SIG-M5 treated with dmso at 0.1 percent for 504 hours (cell line): ENCODE measurements at regions not wholly inside any gene's neighbourhood (a gene's known extent, or its start where the extent isn't known, plus 50 kb on each side); places are given as distances from the start of the nearest gene placed in this dataset.

ENCODE experiments used
- DNase-seq: peaks from one replicate; lab custom pipeline; 2025; ENCODE audit not compliant: unreplicated experiment; lab: John Stamatoyannopoulos, UW

- no peak for DNase-seq
Measured at GRCh38 chr4:100130964-100131363, 59.3 kb downstream of the DDIT4L start.

GRCh38 chr4:100130491-100130890 is 59.8 kb downstream of the DDIT4L start:
- no peak for DNase-seq

GRCh38 chr4:100129774-100130173 is 60.5 kb downstream of the DDIT4L start:
- DNase-seq, result no peak

- DNase-seq, result no peak
Measured at GRCh38 chr4:100128338-100128737, 61.9 kb downstream of the DDIT4L start.

GRCh38 chr4:100124715-100125114 is 65.6 kb downstream of the DDIT4L start:
- no peak for DNase-seq

- DNase-seq, result no peak
Measured at GRCh38 chr4:100118181-100118580, 72.1 kb downstream of the DDIT4L start.

GRCh38 chr4:100117750-100118149 is 72.5 kb downstream of the DDIT4L start:
- no peak for DNase-seq

- DNase-seq, result no peak
Measured at GRCh38 chr4:100114909-100115308, 75.4 kb downstream of the DDIT4L start.

- peak; percentile 5 for DNase-seq
Measured at GRCh38 chr4:100113732-100114131, 76.5 kb downstream of the DDIT4L start.

- no peak for DNase-seq
Measured at GRCh38 chr4:100113096-100113495, 77.2 kb downstream of the DDIT4L start.

GRCh38 chr4:100109921-100110320 is 80.3 kb downstream of the DDIT4L start:
- DNase-seq, result no peak

- DNase-seq, result no peak
Measured at GRCh38 chr4:100108869-100109268, 81.4 kb downstream of the DDIT4L start.

- no peak for DNase-seq
Measured at GRCh38 chr4:100106982-100107381, 83.3 kb downstream of the DDIT4L start.

GRCh38 chr4:100103671-100104070 is 86.6 kb downstream of the DDIT4L start:
- no peak for DNase-seq

GRCh38 chr4:100100985-100101384 is 89.3 kb downstream of the DDIT4L start:
- DNase-seq, result no peak

- no peak for DNase-seq
Measured at GRCh38 chr4:100099746-100100145, 90.5 kb downstream of the DDIT4L start.

GRCh38 chr4:100098681-100099080 is 91.6 kb downstream of the DDIT4L start:
- DNase-seq, result no peak

- DNase-seq, result no peak
Measured at GRCh38 chr4:100098011-100098545, 92.2 kb downstream of the DDIT4L start.

- DNase-seq, result peak; percentile 77
Measured at GRCh38 chr4:100095729-100096595, 94.3 kb downstream of the DDIT4L start.

- peak; percentile 74 for DNase-seq
Measured at GRCh38 chr4:100093091-100093866, 97.0 kb downstream of the DDIT4L start.

- no peak for DNase-seq
Measured at GRCh38 chr4:100087743-100088142, 102.5 kb downstream of the DDIT4L start.
